ENCODE measurements at regions not wholly inside any gene's neighbourhood (a gene's known extent, or its start where the extent isn't known, plus 50 kb on each side); places are given as distances from the start of the nearest gene placed in this dataset.

DNA sequence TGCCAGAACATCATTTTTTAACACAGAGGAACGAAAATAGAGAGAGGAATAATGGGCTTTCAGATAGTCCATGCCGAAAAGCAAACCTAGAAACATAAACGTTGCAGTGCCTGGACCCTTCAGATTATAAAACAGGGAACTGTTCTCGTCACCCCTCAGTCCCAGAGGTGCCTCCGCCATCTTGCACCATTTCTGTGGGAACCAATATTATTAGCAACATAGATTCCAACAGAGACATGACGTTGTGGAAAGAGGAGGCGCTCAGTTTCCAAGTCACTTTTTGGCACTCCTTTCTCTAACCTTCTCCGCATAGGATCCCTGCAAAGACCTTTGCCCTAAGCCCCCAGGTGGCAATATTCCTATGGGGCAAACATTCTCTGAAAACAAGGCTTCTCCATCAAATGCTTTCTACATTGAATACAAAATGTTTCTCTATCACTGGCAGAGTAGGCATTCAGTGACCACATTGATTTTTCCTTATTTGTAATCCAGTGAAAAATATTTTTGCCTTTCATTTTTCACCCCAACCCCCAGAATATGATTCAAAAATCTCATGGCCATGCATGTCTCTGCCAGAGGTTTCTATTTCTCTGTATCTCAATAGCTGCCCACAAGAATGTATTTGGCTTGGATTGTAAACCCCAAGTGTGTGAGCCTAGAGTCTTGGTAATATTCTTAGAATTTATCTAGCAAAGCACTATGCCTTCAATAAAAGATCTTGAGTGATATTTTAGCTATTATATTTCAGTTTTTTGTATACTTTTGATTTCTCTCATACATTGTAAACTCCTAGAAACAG lies 500.8 kb upstream of the WWC1 start:
- no peak for DNase-seq (ENCODE audit: low read depth)
- TF ChIP-seq, protein P1, sequence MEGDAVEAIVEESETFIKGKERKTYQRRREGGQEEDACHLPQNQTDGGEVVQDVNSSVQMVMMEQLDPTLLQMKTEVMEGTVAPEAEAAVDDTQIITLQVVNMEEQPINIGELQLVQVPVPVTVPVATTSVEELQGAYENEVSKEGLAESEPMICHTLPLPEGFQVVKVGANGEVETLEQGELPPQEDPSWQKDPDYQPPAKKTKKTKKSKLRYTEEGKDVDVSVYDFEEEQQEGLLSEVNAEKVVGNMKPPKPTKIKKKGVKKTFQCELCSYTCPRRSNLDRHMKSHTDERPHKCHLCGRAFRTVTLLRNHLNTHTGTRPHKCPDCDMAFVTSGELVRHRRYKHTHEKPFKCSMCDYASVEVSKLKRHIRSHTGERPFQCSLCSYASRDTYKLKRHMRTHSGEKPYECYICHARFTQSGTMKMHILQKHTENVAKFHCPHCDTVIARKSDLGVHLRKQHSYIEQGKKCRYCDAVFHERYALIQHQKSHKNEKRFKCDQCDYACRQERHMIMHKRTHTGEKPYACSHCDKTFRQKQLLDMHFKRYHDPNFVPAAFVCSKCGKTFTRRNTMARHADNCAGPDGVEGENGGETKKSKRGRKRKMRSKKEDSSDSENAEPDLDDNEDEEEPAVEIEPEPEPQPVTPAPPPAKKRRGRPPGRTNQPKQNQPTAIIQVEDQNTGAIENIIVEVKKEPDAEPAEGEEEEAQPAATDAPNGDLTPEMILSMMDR (IDR thresholded peaks at IDR 0.05; ENCODE audit: insufficient read depth, low read depth, low read length, missing control alignments), result no peak
- no peak overlapping the region for H3K4me3 ChIP-seq (ENCODE audit: low read length)

DNA sequence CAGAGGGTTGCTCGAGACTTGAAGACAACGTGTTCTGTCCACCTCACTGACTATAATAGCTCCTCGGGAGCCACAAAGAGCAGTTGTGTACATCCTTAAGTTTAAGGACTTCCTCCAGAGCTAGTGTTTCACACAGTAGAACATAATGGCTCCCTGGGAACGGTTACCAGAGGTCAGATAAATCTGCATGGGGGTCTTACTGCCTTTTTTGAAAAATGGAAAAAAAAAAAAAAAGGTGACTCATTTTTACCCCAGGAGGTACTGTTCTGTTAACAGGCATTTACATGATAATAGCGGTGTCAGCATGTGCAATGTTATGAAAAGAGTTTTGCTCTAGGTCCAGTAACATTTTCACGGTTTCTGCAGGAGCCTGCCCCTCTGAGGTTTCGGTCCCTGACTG lies 498.9 kb upstream of the WWC1 start:
- no peak for DNase-seq (ENCODE audit: low read depth)
- H3K4me3 ChIP-seq (ENCODE audit: low read length), result no peak overlapping the region
- TF ChIP-seq, protein P1 (IDR thresholded peaks at IDR 0.05; ENCODE audit: insufficient read depth, low read depth, low read length, missing control alignments), result no peak

DNA sequence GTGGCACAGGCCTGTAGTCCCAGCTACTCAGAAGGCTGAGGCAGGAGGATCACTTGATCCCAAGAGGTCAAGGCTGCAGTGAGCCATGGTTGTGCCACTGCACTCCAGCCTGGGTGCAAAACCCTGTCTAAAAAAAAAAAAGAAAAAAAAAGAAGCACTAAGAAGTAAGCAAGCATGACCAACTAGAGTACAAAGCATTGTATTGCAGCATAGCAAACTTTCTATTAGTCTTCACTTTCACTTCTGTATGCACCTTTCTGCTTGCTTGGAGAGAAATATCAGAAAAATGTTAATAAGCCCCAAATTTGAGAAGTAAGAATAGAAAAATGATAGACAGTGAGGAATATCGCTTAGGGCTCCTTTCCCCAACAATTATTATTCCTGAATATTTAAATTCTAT lies 497.7 kb upstream of the WWC1 start:
- H3K4me3 ChIP-seq (ENCODE audit: low read length), result no peak overlapping the region
- TF ChIP-seq, protein P1 (IDR thresholded peaks at IDR 0.05; ENCODE audit: insufficient read depth, low read depth, low read length, missing control alignments), result no peak
- no peak for DNase-seq (ENCODE audit: low read depth)

DNA sequence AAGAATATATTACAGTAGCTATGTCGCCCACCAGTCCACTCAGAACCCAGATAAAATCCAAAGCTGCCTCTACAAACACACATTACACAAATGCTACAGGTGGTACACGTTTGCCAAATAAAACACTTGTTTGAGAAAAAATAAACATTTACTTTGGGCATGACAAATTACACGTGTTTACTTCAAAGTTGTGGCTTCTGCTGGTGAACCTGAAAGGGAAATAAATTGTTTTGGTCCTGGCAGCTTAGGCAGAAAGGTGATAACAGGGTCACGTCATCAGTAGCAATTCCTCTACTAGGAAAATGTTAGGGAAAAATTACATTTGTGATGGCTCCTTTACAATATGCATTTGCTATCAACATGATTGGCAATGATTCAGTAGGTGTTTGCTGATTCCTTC lies 497.3 kb upstream of the WWC1 start:
- no peak for DNase-seq (ENCODE audit: low read depth)
- no peak overlapping the region for H3K4me3 ChIP-seq (ENCODE audit: low read length)
- TF ChIP-seq, protein P1 (IDR thresholded peaks at IDR 0.05; ENCODE audit: insufficient read depth, low read depth, low read length, missing control alignments), result no peak

DNA sequence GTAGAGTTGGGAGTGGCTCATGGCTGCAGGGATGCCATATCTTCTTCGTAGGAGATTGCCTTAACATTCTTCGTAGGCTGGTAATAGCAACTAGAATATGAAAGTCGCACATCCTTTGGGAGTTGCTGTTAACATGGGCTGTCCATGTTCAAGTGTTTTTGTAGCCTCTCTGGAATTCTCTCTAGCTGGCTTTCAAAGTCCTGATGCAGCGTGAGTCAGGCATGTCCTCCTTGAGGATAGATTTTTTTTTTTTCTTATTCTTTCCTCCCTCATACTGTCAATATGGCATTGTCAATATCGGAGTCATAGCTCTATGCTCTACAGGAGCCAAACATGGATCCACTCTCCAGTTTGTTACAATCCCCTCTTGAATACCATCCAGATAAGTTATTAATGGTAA lies 494.8 kb upstream of the WWC1 start:
- TF ChIP-seq, protein P1 (IDR thresholded peaks at IDR 0.05; ENCODE audit: insufficient read depth, low read depth, low read length, missing control alignments), result no peak
- no peak overlapping the region for H3K4me3 ChIP-seq (ENCODE audit: low read length)
- no peak for DNase-seq (ENCODE audit: low read depth)

DNA sequence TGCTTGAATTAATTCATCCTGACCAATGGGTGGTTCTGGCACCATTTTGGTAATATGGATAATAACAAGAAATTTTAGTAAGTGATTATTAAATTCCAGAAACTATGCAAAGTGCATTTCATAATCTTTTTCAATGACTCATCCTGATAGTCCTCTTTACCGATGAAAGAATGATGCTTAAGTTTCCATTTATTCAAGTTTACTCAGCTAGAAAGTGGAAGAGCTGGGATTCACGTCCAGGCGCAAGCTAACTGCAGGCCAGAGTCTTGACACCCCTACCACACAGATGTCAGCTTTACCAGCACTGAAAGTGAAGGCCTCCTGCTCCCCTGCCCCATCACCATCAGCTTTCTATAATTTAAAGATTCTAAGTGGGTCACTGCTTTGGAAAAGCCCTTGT lies 493.5 kb upstream of the WWC1 start:
- peak; percentile 70 for DNase-seq (ENCODE audit: low read depth)
- H3K4me3 ChIP-seq (ENCODE audit: low read length), result no peak overlapping the region
- TF ChIP-seq, protein P1 (IDR thresholded peaks at IDR 0.05; ENCODE audit: insufficient read depth, low read depth, low read length, missing control alignments), result no peak

DNA sequence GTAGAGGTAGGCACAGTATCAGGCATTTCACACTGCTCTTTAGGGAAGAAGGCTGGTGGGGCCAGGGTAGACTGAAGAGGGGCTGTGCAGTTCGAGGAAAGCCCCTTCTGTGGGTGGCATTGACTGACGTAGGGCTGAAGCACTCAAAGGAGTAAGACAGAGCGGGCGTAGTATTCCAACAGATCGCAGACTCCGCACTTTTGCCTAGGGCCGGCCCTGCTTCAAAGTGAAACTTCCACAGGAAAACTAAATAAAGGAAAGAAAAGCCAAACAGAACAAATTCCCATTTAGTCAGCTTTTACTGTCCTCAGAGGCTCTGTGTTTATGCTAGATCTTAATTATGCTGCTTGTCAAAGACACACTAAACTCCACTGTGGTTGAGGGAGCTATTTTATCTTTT lies 493.0 kb upstream of the WWC1 start:
- TF ChIP-seq, protein P1 (IDR thresholded peaks at IDR 0.05; ENCODE audit: insufficient read depth, low read depth, low read length, missing control alignments), result no peak
- no peak overlapping the region for H3K4me3 ChIP-seq (ENCODE audit: low read length)
- no peak for DNase-seq (ENCODE audit: low read depth)
